SK-N-MC (cell line): ENCODE measurements at regions not wholly inside any gene's neighbourhood (a gene's known extent, or its start where the extent isn't known, plus 50 kb on each side); places are given as distances from the start of the nearest gene placed in this dataset.
A peak's percentile ranks its signal among the peaks of the same experiment; 100 is the strongest.

Experiments used
- DNase-seq: peaks from one replicate; pipeline ENCODE4 v3.0.0-alpha.2; 2011; ENCODE audit warnings: low read depth, low spot score
- H3K27ac ChIP-seq: fragments of 200-600 bp; sonication (generic); 2 replicates; pipeline ENCODE4 v1.5.1; 2016; ENCODE audit warnings: mixed run types
- H3K36me3 ChIP-seq: fragments of 200-600 bp; sonication (generic); 2 replicates; pipeline ENCODE4 v1.6.1; 2017; ENCODE audit warnings: antibody characterized with exemption, low read length, mixed read lengths; ENCODE audit not compliant: insufficient read depth
- H3K4me3 ChIP-seq: fragments of 200-600 bp; sonication (generic); 2 replicates; pipeline ENCODE4 v1.5.1; 2016
- H3K9ac ChIP-seq: fragments of 200-600 bp; sonication (generic); 2 replicates; pipeline ENCODE4 v1.8.0; 2017; ENCODE audit warnings: mixed run types, mixed read lengths; ENCODE audit not compliant: insufficient read length
- H3K9me3 ChIP-seq: fragments of 200-600 bp; sonication (generic); 2 replicates; pipeline ENCODE4 v1.6.1; 2017; ENCODE audit warnings: low read depth, mild to moderate bottlenecking, antibody characterized with exemption, low read length, moderate library complexity, mixed read lengths
- EZH2 ChIP-seq: fragments of 200-600 bp; sonication (generic); IDR thresholded peaks from one replicate; pipeline ENCODE4 v1.6.1; 2017; ENCODE audit warnings: antibody characterized with exemption
- FOXP2 ChIP-seq: optimal IDR thresholded peaks from 2 replicates; pipeline ENCODE3; 2011; ENCODE audit warnings: mild to moderate bottlenecking, moderate library complexity; ENCODE audit not compliant: insufficient read depth; ENCODE audit errors: extremely low read length, control extremely low read depth
- POLR2AphosphoS5 ChIP-seq: IDR thresholded peaks from 2 replicates; pipeline ENCODE4 v1.6.1; 2012; ENCODE audit warnings: mild to moderate bottlenecking, low read depth, low read length, borderline replicate concordance

- no peak for DNase-seq
- no peaks in the 10 kb centered on the region for H3K9me3 ChIP-seq
- TF ChIP-seq POLR2AphosphoS5 (no peak), FOXP2 (no peak), EZH2 (no peak)
- H3K9ac ChIP-seq = no peak overlapping the region
- no peaks in the 10 kb centered on the region for H3K36me3 ChIP-seq
- no peak overlapping the region for H3K4me3 ChIP-seq
- H3K27ac ChIP-seq = peak overlapping the region; percentile 64; the same call in 1 of the 2 replicates
These were observed 128.7 kb downstream of the DLL1 start for GRCh38 chr6:170162011-170162774.

GRCh38 chr6:170160628-170161611 lies 130.0 kb downstream of the DLL1 start:
- H3K27ac ChIP-seq = no peak overlapping the region
- H3K9ac ChIP-seq = no peak overlapping the region
- no peak overlapping the region for H3K4me3 ChIP-seq
- no peak for TF ChIP-seq EZH2
- no peak for DNase-seq
- H3K36me3 ChIP-seq = no peaks in the 10 kb centered on the region
- H3K9me3 ChIP-seq = no peaks in the 10 kb centered on the region

GRCh38 chr6:170160031-170160627 lies 130.7 kb downstream of the DLL1 start:
- no peak for DNase-seq
- H3K36me3 ChIP-seq = no peaks in the 10 kb centered on the region
- no peak overlapping the region for H3K9ac ChIP-seq
- no peak for TF ChIP-seq FOXP2
- no peak for TF ChIP-seq POLR2AphosphoS5
- TF ChIP-seq EZH2 = no peak
- H3K4me3 ChIP-seq = peak overlapping the region; percentile 33; the same call in 1 of the 2 replicates
- H3K9me3 ChIP-seq = no peaks in the 10 kb centered on the region
- no peak overlapping the region for H3K27ac ChIP-seq

- Histone ChIP-seq H3K9ac (no peak overlapping the region), H3K4me3 (no peak overlapping the region), H3K36me3 (no peaks in the 10 kb centered on the region), H3K9me3 (no peaks in the 10 kb centered on the region), H3K27ac (no peak overlapping the region)
- no peak for DNase-seq
- TF ChIP-seq EZH2 (no peak), FOXP2 (no peak), POLR2AphosphoS5 (no peak)
These were observed 131.6 kb downstream of the DLL1 start for GRCh38 chr6:170159022-170159965.

- no peak for DNase-seq
- Histone ChIP-seq H3K36me3 (no peaks in the 10 kb centered on the region), H3K4me3 (no peak overlapping the region), H3K9ac (no peak overlapping the region), H3K27ac (no peak overlapping the region), H3K9me3 (no peaks in the 10 kb centered on the region)
- TF ChIP-seq EZH2 (no peak), POLR2AphosphoS5 (no peak), FOXP2 (no peak)
These were observed 132.4 kb downstream of the DLL1 start for GRCh38 chr6:170158296-170159021.

- Histone ChIP-seq H3K27ac (no peak overlapping the region), H3K36me3 (no peaks in the 10 kb centered on the region), H3K9me3 (no peaks in the 10 kb centered on the region), H3K4me3 (no peak overlapping the region), H3K9ac (no peak overlapping the region)
- no peak for DNase-seq
- TF ChIP-seq FOXP2 (no peak), EZH2 (no peak), POLR2AphosphoS5 (no peak)
These were observed 133.2 kb downstream of the DLL1 start for GRCh38 chr6:170157567-170158218.
